Glutamatergic neuron (in vitro differentiated cells): ENCODE measurements at regions not wholly inside any gene's neighbourhood (a gene's known extent, or its start where the extent isn't known, plus 50 kb on each side); places are given as distances from the start of the nearest gene placed in this dataset.

Source experiments
- DNase-seq: peaks from one replicate; pipeline ENCODE4 v3.0.0; 2022
- H3K27ac Mint-ChIP-seq: one replicate; pipeline ENCODE4 v1.8.0; 2020; ENCODE audit warnings: mild to moderate bottlenecking, mixed read lengths, inconsistent platforms; ENCODE audit not compliant: unreplicated experiment
- H3K27me3 Mint-ChIP-seq: one replicate; pipeline ENCODE4 v1.8.0; 2020; ENCODE audit warnings: mild to moderate bottlenecking, moderate library complexity, mixed read lengths, inconsistent platforms; ENCODE audit not compliant: unreplicated experiment
- H3K36me3 Mint-ChIP-seq: one replicate; pipeline ENCODE4 v1.8.0; 2020; ENCODE audit warnings: mild to moderate bottlenecking, mixed read lengths, inconsistent platforms; ENCODE audit not compliant: unreplicated experiment
- H3K4me1 Mint-ChIP-seq: one replicate; pipeline ENCODE4 v1.8.0; 2020; ENCODE audit warnings: mild to moderate bottlenecking, low read depth, mixed read lengths, inconsistent platforms; ENCODE audit not compliant: unreplicated experiment
- H3K4me3 Mint-ChIP-seq: one replicate; pipeline ENCODE4 v1.8.0; 2020; ENCODE audit warnings: mild to moderate bottlenecking, mixed read lengths, inconsistent platforms; ENCODE audit not compliant: unreplicated experiment
- H3K9me3 Mint-ChIP-seq: one replicate; pipeline ENCODE4 v1.8.0; 2020; ENCODE audit warnings: mild to moderate bottlenecking, moderate library complexity, mixed read lengths, inconsistent platforms; ENCODE audit not compliant: unreplicated experiment
- TF ChIP-seq, protein P1 (sequence below): fragments of 200-600 bp; sonication (generic); IDR thresholded peaks from one replicate; pipeline ENCODE4 v1.5.0; 2021; ENCODE audit not compliant: partially characterized antibody, unreplicated experiment

- no peak overlapping the region for H3K4me3 Mint-ChIP-seq
Observed at GRCh38 chr12:33251548-33251947, 188.1 kb downstream of the SYT10 start.

DNA sequence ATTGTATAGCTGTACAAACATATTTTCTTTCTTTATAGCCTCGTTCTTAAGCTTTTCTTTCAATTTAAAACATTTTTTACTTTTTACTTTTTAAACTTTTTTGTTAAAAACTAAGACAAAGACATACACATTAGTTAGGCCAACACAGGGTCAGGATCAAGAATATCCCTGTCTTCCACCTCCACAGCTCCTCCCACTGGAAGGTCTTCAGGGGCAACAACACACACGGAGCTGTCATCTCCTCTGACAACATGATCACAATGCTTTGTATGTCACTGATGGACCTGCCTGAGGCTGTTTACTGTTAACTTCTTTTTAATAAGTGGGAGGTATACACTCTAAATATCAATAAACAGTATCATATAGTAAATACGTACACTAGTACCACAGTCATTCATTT lies 191.3 kb downstream of the SYT10 start:
- Mint-ChIP-seq H3K27ac (no peak overlapping the region), H3K9me3 (no peaks in the 10 kb centered on the region), H3K4me3 (no peak overlapping the region), H3K4me1 (no peaks in the 10 kb centered on the region), H3K27me3 (no peaks in the 10 kb centered on the region), H3K36me3 (no peaks in the 10 kb centered on the region)
- TF ChIP-seq, protein P1, sequence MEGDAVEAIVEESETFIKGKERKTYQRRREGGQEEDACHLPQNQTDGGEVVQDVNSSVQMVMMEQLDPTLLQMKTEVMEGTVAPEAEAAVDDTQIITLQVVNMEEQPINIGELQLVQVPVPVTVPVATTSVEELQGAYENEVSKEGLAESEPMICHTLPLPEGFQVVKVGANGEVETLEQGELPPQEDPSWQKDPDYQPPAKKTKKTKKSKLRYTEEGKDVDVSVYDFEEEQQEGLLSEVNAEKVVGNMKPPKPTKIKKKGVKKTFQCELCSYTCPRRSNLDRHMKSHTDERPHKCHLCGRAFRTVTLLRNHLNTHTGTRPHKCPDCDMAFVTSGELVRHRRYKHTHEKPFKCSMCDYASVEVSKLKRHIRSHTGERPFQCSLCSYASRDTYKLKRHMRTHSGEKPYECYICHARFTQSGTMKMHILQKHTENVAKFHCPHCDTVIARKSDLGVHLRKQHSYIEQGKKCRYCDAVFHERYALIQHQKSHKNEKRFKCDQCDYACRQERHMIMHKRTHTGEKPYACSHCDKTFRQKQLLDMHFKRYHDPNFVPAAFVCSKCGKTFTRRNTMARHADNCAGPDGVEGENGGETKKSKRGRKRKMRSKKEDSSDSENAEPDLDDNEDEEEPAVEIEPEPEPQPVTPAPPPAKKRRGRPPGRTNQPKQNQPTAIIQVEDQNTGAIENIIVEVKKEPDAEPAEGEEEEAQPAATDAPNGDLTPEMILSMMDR: no peak
- no peak for DNase-seq

More at GRCh38 chr12:33251548-33251947, 188.1 kb downstream of the SYT10 start:
- DNase-seq: no peak
- Mint-ChIP-seq H3K36me3 (no peaks in the 10 kb centered on the region), H3K9me3 (no peaks in the 10 kb centered on the region), H3K27me3 (no peaks in the 10 kb centered on the region), H3K4me1 (no peaks in the 10 kb centered on the region), H3K27ac (no peak overlapping the region)
- TF ChIP-seq, protein P1: no peak

DNA sequence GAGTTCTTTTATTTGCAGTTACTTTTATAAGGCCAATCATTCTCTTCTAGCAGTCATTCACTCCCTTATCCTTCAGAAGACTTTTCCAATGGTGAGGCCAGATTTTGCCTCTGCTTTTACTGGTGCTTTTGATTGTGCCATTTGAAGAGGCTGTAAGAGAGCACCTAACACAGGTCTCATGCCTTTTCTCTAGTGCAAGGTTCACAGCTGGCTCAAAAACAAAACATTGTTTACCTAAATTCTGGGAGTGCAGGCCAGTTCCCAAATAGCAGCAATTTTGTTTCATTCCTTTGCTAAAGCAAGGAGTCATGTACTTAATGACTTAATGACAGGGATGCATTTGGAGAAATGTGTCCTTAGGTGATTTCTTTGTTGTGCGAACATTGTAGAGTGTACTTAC lies 192.0 kb downstream of the SYT10 start:
- H3K27me3 Mint-ChIP-seq: no peaks in the 10 kb centered on the region
- no peak overlapping the region for H3K4me3 Mint-ChIP-seq
- no peaks in the 10 kb centered on the region for H3K36me3 Mint-ChIP-seq
- DNase-seq: no peak
- no peaks in the 10 kb centered on the region for H3K9me3 Mint-ChIP-seq
- TF ChIP-seq, protein P1: no peak
- H3K4me1 Mint-ChIP-seq: no peaks in the 10 kb centered on the region
- H3K27ac Mint-ChIP-seq: no peak overlapping the region

DNA sequence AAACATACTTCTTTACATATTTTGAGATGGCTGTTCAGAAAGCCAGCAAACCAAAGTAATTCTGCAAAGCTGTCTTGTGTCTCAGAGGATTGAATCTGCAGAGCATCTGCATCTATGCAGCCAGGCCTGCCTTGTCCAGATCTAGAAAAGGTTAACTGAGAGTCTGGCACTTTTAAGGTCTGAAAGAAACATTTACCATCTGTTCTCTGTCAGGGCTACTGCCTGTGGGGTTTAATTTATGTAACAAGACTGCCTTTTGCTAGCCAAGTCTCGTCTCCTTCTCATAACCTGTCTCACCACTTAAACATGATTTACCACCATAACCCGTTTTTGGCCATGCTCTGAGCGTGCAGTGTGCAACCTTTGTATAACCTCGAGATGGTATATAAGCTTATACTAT lies 194.2 kb downstream of the SYT10 start:
- Mint-ChIP-seq H3K27ac (no peak overlapping the region), H3K4me3 (no peak overlapping the region), H3K27me3 (no peaks in the 10 kb centered on the region), H3K4me1 (no peaks in the 10 kb centered on the region), H3K9me3 (no peaks in the 10 kb centered on the region), H3K36me3 (no peaks in the 10 kb centered on the region)
- TF ChIP-seq, protein P1: no peak
- DNase-seq: no peak

DNA sequence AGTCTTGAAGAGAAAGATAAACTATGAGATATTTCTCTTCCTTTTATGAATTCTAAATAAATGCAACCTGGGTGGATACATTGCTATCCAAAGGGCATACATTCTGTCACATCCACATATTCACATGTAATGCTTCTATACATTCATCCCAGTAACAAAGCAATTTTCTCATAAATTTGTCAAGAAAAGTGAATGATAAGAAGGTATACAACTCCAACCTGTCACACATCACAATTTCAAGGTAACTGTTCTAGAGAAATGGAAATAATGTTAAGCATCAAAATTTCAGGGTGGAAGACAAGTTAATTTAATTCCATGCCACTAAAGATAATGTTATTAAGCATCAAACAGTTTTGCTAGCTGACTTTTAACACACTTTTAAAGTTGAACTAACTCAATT lies 212.9 kb downstream of the SYT10 start:
- Mint-ChIP-seq H3K27ac (no peak overlapping the region), H3K4me3 (no peak overlapping the region), H3K27me3 (peaks cover 2% of the 10 kb centered on the region), H3K36me3 (peaks cover 8% of the 10 kb centered on the region), H3K4me1 (no peaks in the 10 kb centered on the region), H3K9me3 (no peaks in the 10 kb centered on the region)
- DNase-seq: no peak
- TF ChIP-seq, protein P1: no peak
